IMR-90 (cell line): ENCODE measurements at regions not wholly inside any gene's neighbourhood (a gene's known extent, or its start where the extent isn't known, plus 50 kb on each side); places are given as distances from the start of the nearest gene placed in this dataset.

Source experiments
- ATAC-seq: fragments of 200-7000 bp; cut with Tn5 transposase; 2 replicates; pipeline ENCODE4 v1.9.1; 2020; ENCODE audit warnings: low read depth, mild to moderate bottlenecking, moderate library complexity
- BruUV-seq: library from RNA; stranded (reverse); fragments of 400-500 nt; replicated peaks from 2 replicates; lab custom pipeline; 2021; lab: Mats Ljungman, UMichigan
- CTCF ChIA-PET: fragments of 300-600 bp; formaldehyde crosslinking; extraction: SDS; loops from one replicate; lab custom pipeline; 2021; ENCODE audit warnings: antibody characterized with exemption; lab: Yijun Ruan, JAX
- POLR2A ChIA-PET: fragments of 300-600 bp; sonication (Branson Sonifier 250); formaldehyde crosslinking; loops from one replicate; lab custom pipeline; 2022; ENCODE audit warnings: antibody characterized with exemption; ENCODE audit not compliant: unreplicated experiment; lab: Charles Lee
- DNase-seq: peaks from one replicate; pipeline ENCODE4 v3.0.0; 2013
- H2AFZ ChIP-seq: replicated peaks from 2 replicates; pipeline ENCODE3; 2013; ENCODE audit warnings: low read length, mild to moderate bottlenecking; ENCODE audit not compliant: poor library complexity
- H2AK5ac ChIP-seq: 2 replicates; pipeline ENCODE4 v1.6.1; 2013; ENCODE audit warnings: low read depth, low read length, inconsistent platforms
- H2AK9ac ChIP-seq: replicated peaks from 2 replicates; pipeline ENCODE3; 2013; ENCODE audit warnings: mild to moderate bottlenecking, low read depth, low read length, moderate library complexity; ENCODE audit not compliant: poor library complexity
- H2BK120ac ChIP-seq: 2 replicates; pipeline ENCODE4 v1.6.1; 2013; ENCODE audit warnings: low read depth, low read length, inconsistent platforms
- H2BK15ac ChIP-seq: 3 replicates; pipeline ENCODE4 v1.6.1; 2013; ENCODE audit warnings: low read depth, low read length, inconsistent platforms
- H2BK20ac ChIP-seq: 2 replicates; pipeline ENCODE4 v1.6.1; 2013; ENCODE audit warnings: low read depth, mild to moderate bottlenecking, inconsistent platforms, low read length, moderate library complexity
- H2BK5ac ChIP-seq: 2 replicates; pipeline ENCODE4 v1.6.1; 2013; ENCODE audit warnings: mild to moderate bottlenecking, low read depth, low read length, inconsistent platforms; ENCODE audit not compliant: poor library complexity, severe bottlenecking
- H3K14ac ChIP-seq: replicated peaks from 2 replicates; pipeline ENCODE4 v1.6.1; 2013; ENCODE audit warnings: low read depth, low read length, inconsistent platforms
- H3K18ac ChIP-seq: 2 replicates; pipeline ENCODE4 v1.6.1; 2013; ENCODE audit warnings: low read depth, low read length, control low read depth
- H3K23ac ChIP-seq: 2 replicates; pipeline ENCODE4 v1.6.1; 2013; ENCODE audit warnings: low read depth, low read length, inconsistent platforms
- H3K27ac ChIP-seq: 2 replicates; pipeline ENCODE4 v1.5.1; 2013; ENCODE audit warnings: mild to moderate bottlenecking, control low read depth, low read length; ENCODE audit not compliant: insufficient read depth
- H3K27me3 ChIP-seq: 2 replicates; pipeline ENCODE4 v1.6.1; 2013; ENCODE audit warnings: low read length; ENCODE audit not compliant: control insufficient read depth, insufficient read depth
- H3K36me3 ChIP-seq: 2 replicates; pipeline ENCODE4 v1.6.1; 2013; ENCODE audit warnings: low read length, mixed read lengths; ENCODE audit not compliant: control insufficient read depth, insufficient read depth
- H3K4ac ChIP-seq: 2 replicates; pipeline ENCODE4 v1.6.1; 2013; ENCODE audit warnings: low read depth, low read length, inconsistent platforms
- H3K4me1 ChIP-seq: 2 replicates; pipeline ENCODE4 v1.6.1; 2013; ENCODE audit warnings: low read length, mixed read lengths; ENCODE audit not compliant: control insufficient read depth, insufficient read depth
- H3K4me2 ChIP-seq: 2 replicates; pipeline ENCODE4 v1.6.1; 2013; ENCODE audit warnings: low read depth, mild to moderate bottlenecking, control low read depth, low read length, moderate library complexity
- H3K4me3 ChIP-seq: 2 replicates; pipeline ENCODE4 v1.5.1; 2013; ENCODE audit warnings: low read depth, mild to moderate bottlenecking, control low read depth, low read length, moderate library complexity; ENCODE audit not compliant: insufficient read depth
- H3K56ac ChIP-seq: 2 replicates; pipeline ENCODE4 v1.6.1; 2013; ENCODE audit warnings: low read length, inconsistent platforms; ENCODE audit not compliant: insufficient read depth; ENCODE audit errors: extremely low read depth
- H3K79me1 ChIP-seq, 2 experiments: 2 replicates each; pipeline ENCODE4 v1.6.1; 2013; ENCODE audit warnings: low read length in 2 of 2, inconsistent platforms in 1 of 2, low read depth in 1 of 2
- H3K9ac ChIP-seq: 2 replicates; pipeline ENCODE4 v1.6.1; 2013; ENCODE audit warnings: low read depth, low read length, control low read depth
- H3K9me1 ChIP-seq: 2 replicates; pipeline ENCODE4 v1.6.1; 2013; ENCODE audit warnings: low read length, inconsistent platforms; ENCODE audit not compliant: insufficient read depth
- H3K9me3 ChIP-seq: 2 replicates; pipeline ENCODE4 v1.6.1; 2013; ENCODE audit warnings: low read length; ENCODE audit not compliant: control insufficient read depth, insufficient read depth
- H4K20me1 ChIP-seq: 2 replicates; pipeline ENCODE4 v1.6.1; 2013; ENCODE audit warnings: low read length, inconsistent platforms; ENCODE audit not compliant: insufficient read depth
- H4K5ac ChIP-seq: 2 replicates; pipeline ENCODE4 v1.6.1; 2013; ENCODE audit warnings: mild to moderate bottlenecking, low read depth, low read length, control low read depth
- H4K8ac ChIP-seq, 2 experiments: 2 replicates each; pipeline ENCODE4 v1.6.1; 2013; ENCODE audit warnings: low read depth in 2 of 2, low read length in 2 of 2, control low read depth in 1 of 2, inconsistent platforms in 1 of 2
- H4K91ac ChIP-seq: 2 replicates; pipeline ENCODE4 v1.6.1; 2013; ENCODE audit warnings: low read depth, low read length, inconsistent platforms; ENCODE audit not compliant: insufficient read depth
- BHLHE40 ChIP-seq: fragments of 150-350 bp; IDR thresholded peaks from 2 replicates; pipeline ENCODE4 v1.6.1; 2016; ENCODE audit warnings: mild to moderate bottlenecking, low read depth, low read length
- CEBPB ChIP-seq: IDR thresholded peaks from 2 replicates; pipeline ENCODE4 v1.6.1; 2012; ENCODE audit warnings: low read depth, low read length, improper control_type of control experiment
- CHD1 ChIP-seq: IDR thresholded peaks from 2 replicates; pipeline ENCODE4 v1.6.1; 2012; ENCODE audit warnings: low read depth, low read length, improper control_type of control experiment
- CTCF ChIP-seq: conservative IDR thresholded peaks from 2 replicates; pipeline ENCODE4 v1.5.1; 2012; ENCODE audit warnings: mild to moderate bottlenecking, low read depth, low read length, improper control_type of control experiment
- ELK1 ChIP-seq: fragments of 150-350 bp; IDR thresholded peaks from 2 replicates; pipeline ENCODE4 v1.6.1; 2016; ENCODE audit warnings: low read depth, mild to moderate bottlenecking, low read length, moderate library complexity, borderline replicate concordance
- FOS ChIP-seq: fragments of 150-350 bp; IDR thresholded peaks from 2 replicates; pipeline ENCODE4 v1.6.1; 2016; ENCODE audit warnings: low read depth, low read length
- MAFK ChIP-seq: IDR thresholded peaks from 2 replicates; pipeline ENCODE4 v1.6.1; 2012; ENCODE audit warnings: low read depth, low read length, improper control_type of control experiment
- MAZ ChIP-seq: IDR thresholded peaks from 2 replicates; pipeline ENCODE4 v1.6.1; 2012; ENCODE audit warnings: low read depth, mild to moderate bottlenecking, low read length, improper control_type of control experiment, moderate library complexity, borderline replicate concordance
- MXI1 ChIP-seq: IDR thresholded peaks from 2 replicates; pipeline ENCODE4 v1.6.1; 2012; ENCODE audit warnings: low read depth, mild to moderate bottlenecking, low read length, moderate library complexity, borderline replicate concordance
- NFE2L2 ChIP-seq: fragments of 150-350 bp; IDR thresholded peaks from 2 replicates; pipeline ENCODE4 v1.6.1; 2016; ENCODE audit warnings: low read depth, mild to moderate bottlenecking, low read length
- POLR2A ChIP-seq: IDR thresholded peaks from 2 replicates; pipeline ENCODE4 v1.6.1; 2012; ENCODE audit warnings: mild to moderate bottlenecking, low read depth, low read length
- RAD21 ChIP-seq: IDR thresholded peaks from 2 replicates; pipeline ENCODE4 v1.6.1; 2012; ENCODE audit warnings: low read length, improper control_type of control experiment
- RCOR1 ChIP-seq: IDR thresholded peaks from 2 replicates; pipeline ENCODE4 v1.6.1; 2012; ENCODE audit warnings: mild to moderate bottlenecking, low read length, improper control_type of control experiment; ENCODE audit not compliant: insufficient replicate concordance
- RFX5 ChIP-seq: IDR thresholded peaks from 2 replicates; pipeline ENCODE4 v1.8.0; 2012; ENCODE audit warnings: low read depth, mild to moderate bottlenecking, low read length, moderate library complexity
- SMC3 ChIP-seq: fragments of 150-350 bp; IDR thresholded peaks from 2 replicates; pipeline ENCODE4 v1.6.1; 2016; ENCODE audit warnings: low read depth, mild to moderate bottlenecking, antibody characterized with exemption, low read length, moderate library complexity
- USF2 ChIP-seq: fragments of 150-350 bp; IDR thresholded peaks from 2 replicates; pipeline ENCODE4 v1.6.1; 2017; ENCODE audit warnings: mild to moderate bottlenecking, antibody characterized with exemption, low read length, low read depth
- WGBS, 2 experiments: methylation state at CpG; one replicate each; pipeline versions ENCODE4 v1.1.5 to v1.1.7; 2013; ENCODE audit warnings: missing lambda C conversion rate in 2 of 2; ENCODE audit not compliant: insufficient read length in 1 of 2; ENCODE audit errors: extremely low coverage in 2 of 2; 5-methylcytosine and 5-hydroxymethylcytosine counted together
- dilution Hi-C: fragments of 300-500 bp; cut with HindIII; formaldehyde crosslinking; loops from one replicate; pipeline ENCODE4 v1.14.3; 2018; ENCODE audit warnings: low sequenced_read_pairs; ENCODE audit not compliant: unreplicated experiment
- in situ Hi-C: fragments of 300-500 bp; cut with MboI; formaldehyde crosslinking; loops from 3 replicates; pipeline ENCODE4 v1.14.3; 2019; ENCODE audit warnings: low sequenced_read_pairs, inconsistent platforms, mixed read lengths
- intact Hi-C: fragments of 100-400 bp; cut with micrococcal nuclease; formaldehyde crosslinking; loops from 2 replicates; pipeline ENCODE4 v1.10.0; 2022

GRCh38 chr1:88062650-88063153 lies 621.4 kb upstream of the PKN2 start:
- Histone ChIP-seq H2BK120ac (no peak overlapping the region), H2AK9ac (no peak overlapping the region), H4K5ac (no peak overlapping the region), H3K4me3 (no peak overlapping the region), H3K79me1 (no peaks in the 10 kb centered on the region), H3K9ac (no peak overlapping the region), H3K27me3 (no peaks in the 10 kb centered on the region), H3K36me3 (no peaks in the 10 kb centered on the region), H3K4ac (no peak overlapping the region), H4K8ac (no peak overlapping the region), H3K4me2 (no peak overlapping the region), H2BK15ac (no peak overlapping the region), H4K20me1 (no peaks in the 10 kb centered on the region), H3K4me1 (no peaks in the 10 kb centered on the region), H3K23ac (no peak overlapping the region), H3K18ac (no peak overlapping the region), H3K56ac (no peak overlapping the region), H2AK5ac (no peak overlapping the region), H3K9me3 (no peaks in the 10 kb centered on the region), H3K9me1 (0 out of 2 replicates have a peak, but pooled peaks cover 2% of the 10 kb centered on the region), H3K14ac (no peak overlapping the region), H2BK5ac (no peak overlapping the region), H3K27ac (no peak overlapping the region), H2BK20ac (no peak overlapping the region), H2AFZ (no peak overlapping the region), H4K91ac (no peak overlapping the region)
- ATAC-seq, result no peak
- no CpG with 5 or more reads among the region's 3 CpGs for WGBS, 2 experiments
- TF ChIP-seq NFE2L2, result no peak
- no peak for TF ChIP-seq ELK1
- no peak for TF ChIP-seq CEBPB
- TF ChIP-seq CHD1, result no peak
- no peak for TF ChIP-seq RCOR1
- TF ChIP-seq MXI1, result no peak
- no peak for TF ChIP-seq USF2
- TF ChIP-seq POLR2A, result no peak
- TF ChIP-seq SMC3, result no peak
- no peak for TF ChIP-seq MAZ
- TF ChIP-seq RFX5, result no peak
- no peak for TF ChIP-seq MAFK
- TF ChIP-seq BHLHE40, result no peak
- no peak for TF ChIP-seq RAD21
- TF ChIP-seq CTCF, result no peak
- no peak for TF ChIP-seq FOS
- dilution Hi-C loops (no loop called here), intact Hi-C loops (loop anchor here (5.0 kb wide), 3 partner anchors 110 to 930 kb away; no protein-coding TSS in a partner anchor), in situ Hi-C loops (loop anchor here (25.0 kb wide), 1 partner anchor 925 kb away; no protein-coding TSS in a partner anchor)
- ChIA-PET POLR2A (no interaction called here), CTCF (interaction anchor here (0.6 kb wide), 3 partner anchors 52 to 118 kb away, joined by 3 to 5 read pairs (median 3); no protein-coding TSS in a partner anchor)
- DNase-seq, result no peak
- no TSS peak for BruUV-seq
